ENCODE measurements at regions not wholly inside any gene's neighbourhood (a gene's known extent, or its start where the extent isn't known, plus 50 kb on each side); places are given as distances from the start of the nearest gene placed in this dataset.

DNA sequence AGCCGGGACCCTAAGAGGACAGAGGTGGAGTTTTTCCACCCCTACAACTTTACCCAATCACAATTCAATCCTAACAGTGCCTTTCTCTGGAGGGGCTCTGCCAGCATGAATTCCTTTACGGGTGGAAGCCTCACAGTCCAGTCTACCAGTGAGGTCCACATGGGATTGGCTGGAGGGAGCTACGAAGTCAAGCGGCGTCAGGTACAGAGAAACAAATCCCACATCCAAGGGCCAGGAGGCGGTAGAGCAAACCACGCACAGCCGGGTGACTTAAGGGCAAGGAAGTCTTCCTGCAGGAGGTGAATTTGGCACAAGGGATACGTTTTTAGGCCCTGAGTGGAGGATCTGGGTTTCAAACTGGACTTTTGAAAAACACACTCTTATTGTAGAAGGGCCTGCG lies 199.6 kb downstream of the UQCRFS1 start:
- TF ChIP-seq EZH2 (IDR thresholded peaks at IDR 0.05; ENCODE audit: low read depth) (no peak), CTCF (conservative IDR thresholded peaks at IDR 0.05) (no peak)

Data from PC-9 (cell line).